ENCODE measurements at regions not wholly inside any gene's neighbourhood (a gene's known extent, or its start where the extent isn't known, plus 50 kb on each side); places are given as distances from the start of the nearest gene placed in this dataset.

DNA sequence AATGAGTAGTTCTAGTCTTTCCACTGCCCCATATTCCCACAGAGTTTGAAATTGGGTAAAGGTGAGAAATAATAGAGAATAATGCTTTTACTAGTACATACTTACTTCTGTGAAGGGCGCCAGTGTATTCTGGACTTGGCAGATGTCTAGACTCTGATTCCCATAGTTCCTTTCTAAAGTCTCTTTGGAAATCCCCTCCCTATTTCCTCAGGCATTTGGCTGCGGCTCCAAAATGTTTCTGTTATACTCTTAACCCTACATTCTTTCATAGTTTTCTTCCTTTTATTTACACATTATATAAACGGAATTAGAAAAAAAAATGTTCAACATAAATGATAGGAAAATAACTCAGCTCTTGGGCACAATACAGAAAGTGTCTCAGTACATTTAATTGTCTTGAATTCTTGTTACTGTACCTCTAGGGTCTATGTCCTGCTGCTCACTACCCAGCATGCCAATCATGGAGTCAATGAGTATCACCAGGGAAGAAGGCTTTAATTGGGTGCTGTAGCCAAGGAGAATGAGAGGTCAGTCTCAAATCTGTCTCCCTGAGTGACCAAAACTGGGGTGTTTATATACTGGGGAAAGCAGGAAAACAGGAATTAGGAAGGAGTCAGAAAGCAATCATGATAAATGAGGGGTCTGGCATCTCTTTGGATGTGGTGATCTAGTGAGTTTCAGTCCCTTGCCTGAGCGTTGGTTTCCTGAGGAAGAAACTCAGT, 147.8 kb upstream of the MMADHC start:
- DNase-seq (ENCODE audit: low read depth in 2 of 3, low spot score in 2 of 3): no peak

DNA sequence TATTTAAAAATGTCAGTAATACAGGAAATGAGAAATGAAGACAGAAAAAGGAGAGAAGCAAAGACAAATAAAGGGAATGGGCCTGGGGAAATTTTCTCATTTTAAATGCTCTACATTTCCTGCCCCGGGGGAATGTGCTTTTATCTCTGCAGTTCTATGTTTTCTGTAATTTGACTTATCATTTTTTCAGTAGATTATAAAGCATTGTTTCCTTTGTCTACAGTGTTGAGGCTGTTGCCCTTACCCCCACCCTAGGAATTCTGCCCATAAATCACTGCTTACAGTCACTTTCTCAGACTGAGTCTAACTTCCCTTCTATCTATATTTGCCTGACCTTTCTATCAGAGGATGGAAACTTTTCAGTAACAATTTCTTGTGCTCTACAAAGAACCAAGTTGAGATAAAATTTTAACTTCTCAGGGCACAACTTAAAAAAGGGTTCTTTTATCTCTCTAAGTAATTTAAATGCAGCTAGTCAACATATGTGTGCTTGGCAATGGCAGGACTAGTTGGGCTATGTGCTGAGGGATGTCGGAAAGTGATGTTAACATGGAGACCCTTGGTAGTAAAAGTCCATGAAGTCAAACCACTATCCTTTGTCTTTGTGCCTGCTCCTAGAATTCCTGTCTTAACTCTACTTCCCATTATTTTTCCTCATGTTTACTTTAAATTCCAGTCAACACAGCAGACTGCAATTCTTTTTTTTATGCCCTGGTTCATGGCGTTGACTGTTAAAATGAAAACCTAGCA, 146.5 kb upstream of the MMADHC start:
- no peak for DNase-seq (ENCODE audit: low read depth in 2 of 3, low spot score in 2 of 3)

DNA sequence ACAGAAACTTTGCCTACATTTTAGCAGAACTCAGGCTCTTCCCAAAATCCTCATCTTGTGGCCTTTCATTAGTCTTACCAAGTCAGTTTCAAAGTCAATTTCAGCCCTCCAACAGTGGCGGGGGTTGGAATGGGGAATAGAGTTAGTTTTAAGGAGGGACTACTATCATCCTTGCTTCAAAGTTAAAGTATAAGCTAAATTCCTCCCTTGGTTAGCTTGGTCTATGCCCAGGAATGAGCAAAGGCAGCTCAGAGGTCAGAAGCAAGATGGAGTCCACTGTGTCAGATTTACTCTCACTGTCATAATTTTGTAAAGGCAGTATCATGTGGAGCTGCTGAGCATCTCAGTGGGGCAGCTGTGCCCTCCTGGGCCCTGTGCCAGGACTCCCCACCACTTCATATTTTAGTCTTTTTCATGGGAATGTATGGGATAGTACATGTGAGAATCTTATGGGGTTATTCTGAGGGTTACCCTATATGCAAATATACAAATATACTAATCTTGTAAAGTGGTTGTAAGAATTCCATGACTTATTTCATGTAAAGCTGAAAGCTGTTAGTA, 145.2 kb upstream of the MMADHC start:
- DNase-seq (ENCODE audit: low read depth in 2 of 3, low spot score in 2 of 3): no peak

DNA sequence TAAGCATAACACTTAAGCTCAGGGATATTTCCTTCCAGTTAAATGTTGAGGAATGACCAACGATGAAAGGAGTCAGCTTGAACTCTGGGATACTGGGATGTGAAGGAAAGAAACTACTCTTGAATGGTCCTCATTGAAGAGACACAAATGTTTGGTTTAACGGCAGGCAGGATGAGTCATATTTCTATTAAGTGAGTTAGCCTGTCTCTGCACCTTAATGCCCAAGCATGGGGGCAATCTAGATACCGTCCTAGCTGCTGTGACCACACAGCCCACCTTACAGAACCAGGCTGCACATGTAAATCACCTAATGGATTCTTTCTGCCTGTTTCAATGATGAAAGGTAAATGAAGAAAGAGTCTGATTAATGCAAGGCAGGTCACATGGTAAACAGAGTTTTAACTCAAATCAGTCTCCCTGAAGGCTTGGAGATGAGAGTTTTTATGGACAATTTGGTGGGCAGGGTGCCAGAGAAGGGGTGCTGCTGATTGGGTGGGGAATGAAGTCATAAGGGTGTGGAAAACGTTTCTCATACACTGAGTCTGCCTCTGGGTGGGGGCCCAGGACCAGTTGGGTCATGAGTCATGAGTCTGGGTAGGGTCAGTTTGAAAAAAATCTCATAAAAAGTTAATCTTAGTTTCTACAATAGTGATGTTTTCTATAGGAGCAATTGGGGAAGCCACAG, 144.6 kb upstream of the MMADHC start:
- DNase-seq (ENCODE audit: low read depth in 2 of 3, low spot score in 2 of 3): no peak

DNA sequence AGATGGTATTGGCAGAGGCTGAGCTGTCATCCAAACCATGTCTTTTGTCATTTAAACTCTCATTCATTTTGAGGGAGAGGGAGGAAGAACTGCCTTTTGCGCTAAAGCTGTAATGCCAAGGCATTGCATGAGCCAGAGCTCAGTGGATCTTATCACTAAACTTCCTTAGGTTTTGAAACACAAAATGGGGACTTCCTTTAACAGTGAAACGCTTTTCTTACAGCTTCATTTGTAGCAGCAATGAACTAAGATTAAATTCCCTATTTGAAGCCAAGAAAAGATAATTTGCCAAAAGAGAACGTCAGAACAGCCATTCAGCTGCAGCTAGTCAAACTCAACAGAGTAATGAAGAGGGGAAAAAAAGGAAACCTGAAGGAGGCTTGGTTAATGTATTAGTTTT, 143.5 kb upstream of the MMADHC start:
- DNase-seq (ENCODE audit: low read depth in 2 of 3, low spot score in 2 of 3): no peak

DNA sequence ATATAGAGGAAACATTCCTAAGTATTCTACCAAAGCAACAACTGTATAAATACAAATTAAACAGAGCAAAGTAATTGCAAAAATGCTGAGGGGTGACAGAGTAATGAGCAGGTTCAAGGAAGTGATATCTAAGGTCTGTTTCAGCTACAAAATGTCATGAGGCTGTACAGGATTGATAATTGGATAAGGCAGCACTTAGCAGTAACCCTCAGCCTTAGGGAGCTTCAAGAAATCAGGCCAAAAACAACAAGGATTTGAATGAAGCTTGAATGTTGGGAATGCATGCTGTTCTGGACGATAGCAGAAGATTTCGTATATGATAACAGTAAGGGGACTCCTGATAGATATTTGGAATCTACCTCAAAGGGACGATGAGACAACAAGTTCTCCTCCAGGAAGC, 142.0 kb upstream of the MMADHC start:
- no peak for DNase-seq (ENCODE audit: low read depth in 2 of 3, low spot score in 2 of 3)

DNA sequence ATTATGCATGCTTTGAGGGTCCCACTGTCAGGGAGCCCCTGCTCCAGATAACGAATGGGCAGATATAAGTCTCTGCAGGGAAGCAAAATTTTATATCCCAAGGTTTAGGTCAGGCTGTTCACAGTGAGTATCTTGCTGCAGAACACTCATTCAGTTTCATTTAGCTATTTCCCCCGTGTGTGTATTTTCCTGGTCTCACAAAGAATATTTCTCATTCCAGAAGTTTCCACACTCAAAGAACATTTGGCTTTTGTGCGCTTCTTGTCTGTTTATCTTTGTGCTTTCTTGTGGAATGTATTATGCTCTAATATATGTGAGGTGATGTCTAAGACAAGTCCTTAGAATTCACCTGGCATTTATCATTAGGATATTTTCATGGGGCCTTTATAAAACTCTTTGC, 140.4 kb upstream of the MMADHC start:
- DNase-seq (ENCODE audit: low read depth in 2 of 3, low spot score in 2 of 3): no peak

DNA sequence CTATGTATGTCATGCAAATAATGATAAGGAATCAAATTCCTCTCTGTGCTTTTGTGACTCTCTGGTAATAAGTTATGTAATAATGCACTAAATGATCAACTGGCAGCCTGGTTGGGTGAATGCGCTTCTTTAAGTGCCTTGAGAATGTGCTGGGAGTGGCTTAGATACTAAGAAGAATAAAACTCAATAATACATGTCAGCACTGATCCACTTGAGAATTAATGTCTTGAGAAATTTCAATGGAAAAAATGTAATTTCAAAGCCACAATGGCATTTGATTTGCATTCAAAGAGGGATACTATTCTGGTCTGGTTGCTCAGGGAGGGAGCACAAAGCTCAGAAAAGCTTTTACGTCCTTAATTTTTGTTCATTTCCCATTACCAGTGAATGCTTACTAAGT, 137.7 kb upstream of the MMADHC start:
- no peak for DNase-seq (ENCODE audit: low read depth in 2 of 3, low spot score in 2 of 3)

DNA sequence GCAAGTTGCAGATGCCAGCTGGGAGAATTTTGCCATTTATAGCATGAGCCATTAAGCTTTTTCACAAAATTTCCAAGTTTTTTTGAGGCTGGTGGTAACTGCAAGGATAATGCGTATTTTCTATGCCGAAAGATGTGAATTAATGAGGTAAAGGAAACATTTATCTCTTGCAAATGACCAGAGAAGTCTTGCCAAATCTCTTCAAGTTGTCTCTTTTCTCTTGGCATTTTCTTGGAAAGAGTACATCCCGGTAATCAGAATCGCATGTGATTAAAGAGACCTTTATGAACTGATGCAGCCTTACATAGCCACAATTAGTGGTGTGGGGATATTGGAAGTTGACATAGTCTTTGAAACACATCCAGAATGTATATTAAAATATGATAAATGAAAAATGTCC, 136.5 kb upstream of the MMADHC start:
- DNase-seq (ENCODE audit: low read depth in 2 of 3, low spot score in 2 of 3): no peak

DNA sequence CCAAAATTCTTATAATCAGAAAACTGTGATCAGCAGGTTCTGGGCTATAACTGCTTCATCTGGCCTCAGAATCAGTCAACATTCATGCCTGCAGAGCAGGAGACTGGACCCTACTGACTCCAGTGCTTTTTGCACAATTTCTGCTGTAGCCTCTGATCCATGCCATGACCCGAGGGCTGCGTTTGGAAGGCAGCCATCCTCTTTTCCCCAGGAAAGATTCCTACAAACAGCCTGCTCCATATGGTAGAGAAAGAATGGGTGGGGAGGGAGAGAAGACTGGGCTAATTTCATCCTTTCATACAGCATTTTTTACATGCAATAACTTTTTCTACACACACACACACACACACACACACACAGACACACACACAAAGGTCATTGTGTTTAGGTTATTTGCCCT, 133.0 kb upstream of the MMADHC start:
- no peak for DNase-seq (ENCODE audit: low read depth in 2 of 3, low spot score in 2 of 3)

DNA sequence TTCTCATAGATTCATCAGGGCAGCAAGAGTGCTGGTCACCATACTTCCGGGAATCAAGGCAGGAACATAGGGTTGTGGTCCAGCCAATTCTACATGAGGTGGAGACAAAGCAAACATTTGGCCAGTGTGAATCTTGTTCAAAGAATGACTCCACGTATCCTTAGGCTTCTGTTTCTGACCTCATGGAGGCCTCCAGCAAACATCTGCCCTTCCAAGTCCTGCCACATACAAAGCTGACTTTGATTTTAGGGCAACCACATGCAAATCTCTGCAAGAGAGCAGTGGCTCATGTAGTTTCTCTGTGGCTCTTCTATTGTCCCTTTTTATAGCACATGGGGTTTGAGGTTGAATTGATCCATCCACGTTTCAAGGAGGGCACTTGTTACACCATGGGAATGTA, 132.1 kb upstream of the MMADHC start:
- DNase-seq (ENCODE audit: low read depth in 2 of 3, low spot score in 2 of 3): no peak

DNA sequence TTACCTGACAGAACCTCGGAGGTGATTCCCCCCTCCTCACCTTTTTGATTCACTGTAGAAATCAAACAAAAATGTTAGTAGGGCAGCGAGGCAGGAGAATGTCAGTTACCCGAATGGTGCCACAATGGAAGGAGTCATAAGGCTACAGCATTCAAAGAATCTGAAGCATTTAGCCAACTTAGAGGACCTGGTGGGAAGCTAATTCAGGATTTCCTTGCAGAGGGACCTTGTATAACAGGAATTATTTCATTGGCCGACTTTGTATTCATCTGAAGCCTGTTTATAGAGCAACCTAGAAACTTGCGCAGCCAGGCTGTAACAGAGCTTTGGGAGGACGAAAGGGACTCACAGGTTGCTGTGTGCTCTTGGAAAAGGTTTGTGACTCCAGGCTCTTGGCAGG, 129.1 kb upstream of the MMADHC start:
- no peak for DNase-seq (ENCODE audit: low read depth in 2 of 3, low spot score in 2 of 3)

DNA sequence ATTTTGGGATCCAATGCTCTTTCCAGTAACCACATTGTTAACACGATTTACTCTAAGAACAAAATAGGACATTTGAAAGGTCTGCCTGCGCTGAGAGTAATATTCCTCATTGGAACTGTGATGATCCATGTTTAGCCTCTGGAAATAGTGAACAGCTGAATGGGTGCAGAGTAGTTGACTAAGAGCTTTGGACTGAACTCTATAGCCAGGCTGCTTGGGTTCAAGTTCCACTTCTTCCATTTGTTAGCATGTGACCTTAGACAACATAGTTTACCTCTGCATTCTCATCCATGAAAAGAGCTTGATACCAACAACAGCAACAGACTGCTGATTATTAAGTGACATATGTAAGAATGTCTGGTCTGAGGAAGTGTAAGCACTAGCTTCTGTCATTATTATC, 128.3 kb upstream of the MMADHC start:
- DNase-seq (ENCODE audit: low read depth in 2 of 3, low spot score in 2 of 3): no peak

DNA sequence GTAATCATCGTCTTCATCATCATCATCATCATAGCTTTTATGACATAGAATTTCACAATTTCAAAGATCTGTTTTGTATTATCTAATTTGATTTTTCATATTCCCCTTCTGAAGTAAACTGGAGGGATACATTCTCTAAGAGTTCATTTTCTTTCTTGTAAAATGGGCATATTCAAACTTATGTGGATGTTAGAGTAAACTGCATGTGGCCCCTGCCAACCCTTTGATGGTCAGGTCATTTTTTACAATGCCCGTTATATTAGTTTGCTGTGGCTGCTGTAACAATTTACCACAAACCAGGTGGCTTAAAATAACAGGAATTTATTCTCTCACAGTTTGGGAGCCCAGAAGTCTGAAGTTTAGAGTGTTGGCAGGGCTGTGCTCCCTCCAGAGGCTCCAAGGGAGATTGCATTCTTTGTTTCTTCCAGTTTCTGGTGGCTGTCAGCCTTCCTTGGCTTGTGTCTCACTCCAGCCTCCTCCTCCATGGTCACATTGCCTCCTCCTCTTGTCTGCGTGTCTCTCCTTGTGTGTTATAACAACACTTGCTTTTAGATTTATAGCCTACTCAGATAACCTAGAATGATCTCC, 127.5 kb upstream of the MMADHC start:
- DNase-seq (ENCODE audit: low read depth in 2 of 3, low spot score in 2 of 3): no peak

DNA sequence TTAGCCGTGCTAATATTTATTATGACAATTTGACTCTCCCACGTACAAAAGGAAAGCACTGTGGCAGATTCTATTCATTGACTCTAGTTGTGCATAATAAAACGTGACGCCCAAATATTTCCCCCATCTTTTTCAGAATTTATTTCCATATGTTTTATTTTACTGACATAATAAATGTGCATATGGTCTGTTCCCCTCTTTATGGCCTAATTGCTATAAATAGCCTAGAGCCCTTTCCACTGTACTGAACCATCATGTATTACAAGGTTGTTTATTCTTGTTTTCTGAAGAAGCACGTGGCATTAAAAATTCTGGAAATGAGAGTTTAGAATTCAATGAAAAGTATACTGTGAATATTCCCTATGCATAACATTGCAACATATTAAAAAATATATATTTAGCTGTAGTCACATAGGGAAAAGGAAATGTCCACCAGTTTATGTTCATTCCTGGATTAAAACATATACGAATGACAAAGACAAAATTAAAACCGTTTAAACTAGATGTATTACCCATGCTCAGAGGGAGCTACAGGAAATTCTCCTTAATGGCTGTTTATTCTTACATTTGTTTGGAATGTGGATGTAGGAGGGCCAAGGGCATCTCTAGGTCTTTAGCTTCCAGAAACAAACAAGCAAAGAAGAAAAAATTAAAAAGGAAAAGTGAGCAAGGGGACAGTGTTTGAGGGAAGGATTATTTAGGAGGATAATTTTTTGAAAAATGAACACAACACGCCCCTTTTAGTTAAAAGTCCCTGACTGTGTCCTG, 122.1 kb upstream of the MMADHC start:
- no peak for DNase-seq (ENCODE audit: low read depth in 2 of 3, low spot score in 2 of 3)

DNA sequence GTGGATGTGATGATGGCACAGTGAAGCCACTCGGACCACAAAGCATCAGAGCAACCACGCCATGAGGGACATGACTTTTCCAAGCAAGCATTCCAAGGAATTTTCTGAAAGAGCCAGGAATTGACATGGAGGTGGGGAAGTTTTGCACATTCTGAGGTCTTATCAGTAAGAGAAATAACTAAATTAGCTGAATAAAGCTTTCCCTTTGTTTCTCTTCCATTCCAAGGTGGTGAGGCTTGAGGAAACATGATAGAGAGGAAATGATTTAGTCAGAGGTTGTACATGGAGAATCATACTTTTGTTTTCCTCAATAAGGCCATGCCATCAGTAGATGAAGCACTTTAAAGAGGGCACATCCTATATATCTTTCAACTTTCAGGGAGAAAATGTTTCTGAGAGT, 115.7 kb upstream of the MMADHC start:
- DNase-seq (ENCODE audit: low read depth in 2 of 3, low spot score in 2 of 3): no peak

DNA sequence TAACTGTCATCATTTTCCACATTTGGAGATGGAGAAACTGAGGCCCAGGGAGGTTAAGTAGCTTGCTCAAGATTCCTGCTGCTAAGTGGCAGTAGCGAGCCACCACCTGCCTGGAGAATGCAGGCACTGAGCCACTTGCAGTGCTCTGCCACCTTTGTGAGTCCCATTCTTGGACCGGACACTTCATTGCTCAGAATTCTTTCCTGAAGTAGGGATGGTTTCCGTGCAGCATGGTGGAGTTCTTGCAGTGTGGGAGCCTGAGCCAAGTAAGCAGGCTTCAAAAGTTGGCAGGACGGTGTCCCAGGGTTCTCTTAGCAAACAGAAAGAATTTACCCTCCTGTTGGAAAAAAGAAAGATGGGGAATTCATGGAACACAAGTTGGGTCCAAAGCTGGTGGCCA, 115.0 kb upstream of the MMADHC start:
- no peak for DNase-seq (ENCODE audit: low read depth in 2 of 3, low spot score in 2 of 3)

DNA sequence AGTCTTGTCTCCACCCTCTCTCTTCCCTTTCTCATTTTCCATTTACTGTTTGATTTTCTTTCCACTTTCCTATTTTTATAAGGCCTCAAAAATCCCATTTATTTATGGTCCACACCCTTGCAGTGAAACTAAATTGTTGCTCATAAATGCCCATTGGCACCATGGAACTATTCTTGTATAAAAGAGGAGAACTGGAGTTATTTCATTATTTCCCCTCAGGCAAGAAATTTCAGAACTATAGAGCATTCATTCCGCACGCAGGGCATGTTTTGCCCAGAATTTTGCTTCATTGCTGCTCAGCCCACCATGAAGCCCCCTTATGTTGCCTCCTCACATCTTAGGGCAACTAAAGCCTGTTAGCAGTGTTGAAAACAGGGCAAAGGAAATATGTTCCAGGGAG, 113.7 kb upstream of the MMADHC start:
- DNase-seq (ENCODE audit: low read depth in 2 of 3, low spot score in 2 of 3): no peak

DNA sequence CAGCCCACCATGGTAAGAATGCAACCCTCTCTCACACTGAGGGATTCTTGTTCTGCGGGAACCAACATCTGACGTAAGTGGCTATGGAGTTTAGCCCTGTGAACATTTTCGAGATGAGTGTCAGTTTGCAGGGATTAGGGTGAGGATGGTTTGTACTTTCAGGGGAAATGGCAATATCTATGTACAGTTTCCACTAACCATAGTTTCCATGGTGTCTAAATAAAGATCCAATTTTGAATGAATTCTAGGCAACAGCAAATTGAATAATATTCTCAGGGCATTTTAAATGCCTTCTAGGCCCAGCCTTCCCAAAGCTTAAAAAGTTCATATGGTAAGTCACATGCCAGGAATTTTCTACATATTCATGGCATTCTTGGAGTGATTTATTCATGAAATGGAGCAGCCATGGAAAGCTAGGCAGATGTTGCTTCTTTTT, 105.4 kb upstream of the MMADHC start:
- DNase-seq (ENCODE audit: low read depth in 2 of 3, low spot score in 2 of 3): no peak

DNA sequence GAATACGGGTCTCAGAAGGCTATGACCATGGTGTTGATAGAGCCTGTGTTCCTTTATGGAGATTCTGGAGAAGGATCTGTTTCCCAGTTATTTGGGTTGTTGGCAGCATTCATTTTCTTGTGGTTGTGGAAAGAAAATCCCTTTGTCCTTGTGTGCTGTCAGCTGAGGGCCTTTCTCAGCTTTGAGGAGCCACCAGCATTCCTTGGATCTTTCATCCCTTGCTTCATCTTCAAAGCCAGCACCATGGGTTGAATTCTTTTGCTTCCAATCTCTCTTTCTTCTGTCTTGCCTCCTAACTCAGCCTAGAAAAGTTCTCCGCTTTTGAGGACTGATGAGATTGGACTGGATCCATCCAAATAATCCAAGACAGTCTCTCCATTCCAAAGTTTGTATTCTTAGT, 103.2 kb upstream of the MMADHC start:
- no peak for DNase-seq (ENCODE audit: low read depth in 2 of 3, low spot score in 2 of 3)

DNA sequence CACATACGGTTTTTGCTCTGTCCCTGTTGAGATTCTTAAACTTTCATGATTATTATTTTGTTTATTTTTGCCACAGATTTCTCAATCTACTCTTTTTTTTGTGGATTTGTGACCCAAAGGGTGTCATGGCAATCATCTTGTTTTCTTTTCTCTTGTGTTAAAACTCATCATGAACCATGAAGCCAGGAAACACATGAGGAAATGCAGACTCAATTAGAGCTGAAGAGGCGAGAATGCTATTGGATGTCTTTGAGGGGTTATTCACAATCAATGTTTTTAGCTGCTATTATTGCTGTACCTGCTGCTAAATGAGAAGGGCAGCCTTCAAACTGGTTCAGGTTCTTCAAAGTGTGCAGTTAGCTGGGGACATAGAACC, 99.5 kb upstream of the MMADHC start:
- no peak for DNase-seq (ENCODE audit: low read depth in 2 of 3, low spot score in 2 of 3)

Measured in hematopoietic multipotent progenitor cell (in vitro differentiated cells).